Stimulated activated CD4-positive, alpha-beta T cell treated with anti-CD3 and anti-CD28 coated beads, Interleukin-1b, Interleukin-23, amount 100 ng/mL, for 24 hours (primary cell): ENCODE measurements at regions not wholly inside any gene's neighbourhood (a gene's known extent, or its start where the extent isn't known, plus 50 kb on each side); places are given as distances from the start of the nearest gene placed in this dataset.
"Not testable (repeated sequence)": the region's sequence is repeated elsewhere in the genome, so short reads cannot be mapped to it uniquely, and the experiment has no call there.

Experiments
- DNase-seq, 4 experiments: peaks; one replicate each; pipeline ENCODE4 v3.0.0-alpha.2; 2020; ENCODE audit warnings: low read depth in 4 of 4, low spot score in 1 of 4

DNA sequence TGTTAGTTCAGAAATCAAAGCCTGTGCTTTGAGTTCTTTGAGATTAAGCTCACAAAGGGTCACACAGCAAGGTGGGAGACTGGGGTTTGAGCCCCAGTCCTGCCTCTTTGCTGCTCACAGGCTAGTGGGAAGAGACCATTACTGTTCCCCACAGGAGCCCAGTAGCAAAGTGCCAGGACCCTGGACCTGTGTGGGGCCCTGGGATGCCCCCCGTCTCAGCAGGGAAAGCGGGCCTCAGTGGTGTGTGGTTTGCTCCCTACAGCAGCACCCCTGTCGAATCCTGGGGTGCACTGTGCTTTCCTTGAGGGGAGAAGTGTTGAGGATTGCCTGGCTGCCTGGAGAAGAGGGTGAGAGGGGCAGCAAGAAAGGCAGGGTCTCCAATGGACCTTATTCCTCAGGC, 239.4 kb downstream of the ANKRD30B start:
- not testable (repeated sequence) for DNase-seq

DNA sequence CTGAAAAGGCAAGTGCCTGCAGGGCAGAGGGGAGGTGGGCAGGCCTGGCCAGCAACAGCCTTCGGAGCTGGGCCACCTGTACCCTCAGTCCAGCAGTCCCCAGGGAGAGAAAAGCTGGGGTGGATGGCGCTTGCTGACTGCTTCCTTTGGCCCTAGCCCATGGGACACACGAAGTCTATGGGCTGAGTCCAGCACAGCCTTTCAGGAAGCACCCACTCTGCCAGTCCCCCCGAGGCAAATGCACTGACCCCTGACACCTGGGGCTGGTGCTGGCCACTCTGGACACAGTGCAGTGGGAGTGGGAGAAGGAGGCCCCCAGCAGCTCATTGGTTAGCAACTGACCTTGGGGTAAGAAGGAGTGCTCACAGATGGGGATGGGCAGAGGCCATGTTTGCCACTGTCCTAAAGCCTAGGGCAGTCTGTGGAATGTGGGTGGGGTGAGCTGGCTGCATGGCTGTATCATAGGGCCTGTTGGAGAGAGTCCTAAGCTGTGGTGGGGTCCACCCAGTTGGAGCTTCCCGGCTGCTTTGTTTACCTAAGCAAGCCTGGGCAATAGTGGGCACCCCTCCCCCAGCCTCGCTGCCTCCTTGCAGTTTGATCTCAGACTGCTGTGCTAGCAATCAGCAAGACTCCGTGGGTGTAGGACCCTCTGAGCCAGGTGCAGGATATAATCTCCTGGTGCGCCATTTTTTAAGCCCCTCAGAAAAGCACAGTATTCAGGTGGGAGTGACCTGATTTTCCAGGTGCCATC, 240.2 kb downstream of the ANKRD30B start:
- DNase-seq, result not testable (repeated sequence)

DNA sequence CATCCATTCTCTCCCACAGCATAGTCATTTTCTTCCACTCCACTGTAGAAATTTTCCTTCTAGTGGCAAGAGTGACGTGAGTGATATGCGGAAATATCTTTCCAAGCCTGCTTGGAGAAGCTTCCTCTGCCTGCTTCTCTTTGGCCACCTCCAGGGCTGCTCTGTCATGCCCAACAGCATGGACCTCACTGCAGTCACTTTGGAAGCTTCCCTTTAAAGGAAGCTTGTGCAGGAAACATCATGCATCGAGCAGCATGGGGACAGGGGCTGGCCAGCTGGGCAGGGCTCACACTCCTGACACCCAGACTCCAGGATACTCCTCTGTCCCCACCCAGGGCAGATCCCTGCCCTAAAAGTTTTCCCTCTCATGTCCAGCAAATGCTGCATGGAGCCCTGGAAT, 241.6 kb downstream of the ANKRD30B start:
- DNase-seq, result not testable (repeated sequence)

DNA sequence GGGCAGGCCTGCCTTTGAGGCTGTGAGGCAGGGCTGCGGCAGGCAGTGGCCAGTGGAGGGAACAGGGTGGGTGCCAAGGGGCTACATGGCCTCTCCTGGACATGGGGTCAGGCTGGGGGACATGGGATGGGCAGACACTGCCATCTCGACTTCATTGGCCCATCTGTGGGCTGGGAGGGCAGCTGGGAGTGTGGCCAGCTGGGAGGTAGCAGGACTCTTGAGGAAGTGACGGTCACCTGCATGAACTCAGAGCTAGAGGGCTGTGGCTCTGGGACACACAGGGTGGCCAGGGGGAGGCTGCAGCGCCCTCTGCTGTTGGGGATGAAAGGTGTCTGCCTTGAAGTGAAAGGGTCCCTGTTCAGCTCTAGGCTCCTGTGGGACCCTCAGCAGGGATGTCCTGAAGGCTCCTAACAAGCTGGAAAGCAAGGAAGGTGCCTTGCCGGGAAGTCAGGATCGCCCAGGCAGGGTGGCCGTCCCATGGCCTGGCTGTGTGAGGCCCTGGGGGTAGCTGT, 244.0 kb downstream of the ANKRD30B start:
- DNase-seq, result not testable (repeated sequence)

DNA sequence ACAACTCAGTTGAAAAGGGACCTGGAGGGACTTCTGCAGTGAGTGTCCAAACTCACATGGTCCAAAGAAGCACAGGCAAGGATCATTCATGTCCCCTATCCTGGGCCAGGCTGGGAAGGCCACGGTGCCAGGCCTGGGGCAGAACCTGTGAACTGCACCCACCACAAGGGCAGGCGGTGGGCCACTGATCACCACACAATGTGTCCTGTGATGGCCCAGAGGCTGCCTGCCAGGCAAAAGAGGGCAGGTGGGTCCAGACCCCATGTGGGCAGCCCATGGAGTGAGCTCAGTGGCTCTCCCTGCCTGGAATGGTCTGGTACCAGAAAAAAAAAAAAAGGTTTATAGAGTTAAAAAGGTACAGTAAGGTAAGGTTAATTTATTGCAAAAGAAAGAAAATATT, 244.8 kb downstream of the ANKRD30B start:
- not testable (repeated sequence) for DNase-seq

DNA sequence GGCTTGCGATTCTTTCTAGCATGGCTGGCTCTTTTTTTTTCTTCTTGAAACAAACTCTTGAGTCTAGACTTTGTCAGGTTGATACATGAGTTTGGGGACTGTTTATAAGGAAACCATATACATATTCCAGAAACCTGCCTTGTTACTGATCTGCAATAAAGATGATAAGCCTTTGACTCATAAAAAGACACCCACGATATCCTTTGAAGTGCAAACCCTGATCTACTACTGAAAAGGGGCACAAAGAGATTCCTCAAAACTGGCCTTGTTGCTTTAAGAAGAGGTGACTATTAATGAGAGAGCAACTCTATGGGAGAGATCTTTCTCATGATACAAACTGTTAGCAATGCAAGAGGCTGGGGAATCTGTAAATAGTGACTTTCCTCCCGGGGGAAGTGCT, 247.1 kb downstream of the ANKRD30B start:
- DNase-seq, result not testable (repeated sequence)

DNA sequence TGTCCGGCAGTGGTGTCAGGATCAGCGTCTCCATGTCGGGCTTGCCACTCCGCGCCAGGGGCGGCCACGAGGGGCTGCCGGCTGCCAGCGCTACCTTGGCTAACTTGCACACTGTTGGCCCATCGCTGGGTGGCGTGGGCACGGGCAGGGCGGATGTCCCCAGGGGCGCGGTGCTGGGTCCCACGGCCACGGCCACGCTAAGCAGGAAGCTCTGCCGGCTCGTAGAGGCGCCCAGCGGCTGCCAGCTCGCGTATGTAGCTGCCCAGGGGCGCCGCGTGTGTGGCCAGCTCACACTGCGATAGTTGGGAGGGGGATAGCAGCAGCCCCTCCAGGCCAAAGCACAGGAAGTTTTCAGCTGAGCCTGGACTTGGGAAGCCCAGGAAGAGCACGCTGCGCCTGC, 249.4 kb downstream of the ANKRD30B start:
- DNase-seq, result no peak

DNA sequence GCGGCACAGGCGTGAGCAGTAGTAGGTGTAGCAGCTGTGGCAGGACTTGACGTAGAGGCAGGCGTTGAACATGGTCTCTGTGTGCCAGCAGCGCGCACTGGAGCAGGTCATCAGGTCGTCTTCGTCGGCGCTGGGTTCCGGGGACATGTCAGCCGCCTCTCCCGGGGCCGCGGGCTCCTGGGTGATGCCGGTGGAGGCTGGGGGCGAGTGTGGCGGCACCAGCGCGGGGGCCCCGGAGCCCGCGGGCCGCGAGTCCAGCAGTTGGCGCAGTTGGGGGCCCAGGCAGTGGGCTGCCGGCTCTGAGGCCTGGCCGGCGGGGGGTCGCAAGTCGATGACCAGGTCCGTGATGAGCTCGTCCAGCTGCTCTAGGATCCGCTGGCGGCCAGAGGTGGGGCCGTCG, 249.9 kb downstream of the ANKRD30B start:
- not testable (repeated sequence) for DNase-seq

DNA sequence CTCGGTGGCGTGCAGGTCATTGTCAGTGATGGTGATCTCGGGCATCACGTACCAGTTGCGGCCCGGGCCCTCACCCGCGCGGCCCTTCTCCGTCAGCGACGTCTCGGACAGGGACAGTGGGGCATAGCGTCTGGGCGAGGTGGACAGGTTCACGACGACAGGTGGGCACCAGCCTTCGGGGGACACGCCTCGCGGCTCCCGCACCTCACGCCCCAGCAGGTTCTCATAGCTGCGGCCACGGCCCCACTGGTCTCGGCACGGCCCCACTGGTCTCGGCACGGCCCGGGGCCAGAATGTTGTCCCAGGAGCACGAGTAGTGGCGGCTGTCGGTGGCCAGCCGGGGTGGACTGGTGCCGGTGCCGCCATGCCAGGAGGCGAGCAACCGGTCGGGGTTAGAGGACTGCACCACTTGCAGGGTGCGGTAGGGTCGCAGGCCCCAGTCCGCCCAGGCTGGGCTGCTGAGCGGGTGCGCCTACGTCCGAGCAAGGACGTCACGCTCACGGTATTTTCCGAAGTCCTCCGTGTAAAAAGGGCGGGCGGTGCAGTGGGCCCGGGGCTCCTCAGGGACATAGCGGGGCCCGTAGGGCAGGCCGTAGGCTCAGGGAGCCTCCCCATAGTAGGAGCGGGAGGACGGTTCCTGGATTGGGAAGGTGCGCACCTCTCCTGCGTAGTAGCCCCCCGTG, 250.5 kb downstream of the ANKRD30B start:
- not testable (repeated sequence) for DNase-seq

DNA sequence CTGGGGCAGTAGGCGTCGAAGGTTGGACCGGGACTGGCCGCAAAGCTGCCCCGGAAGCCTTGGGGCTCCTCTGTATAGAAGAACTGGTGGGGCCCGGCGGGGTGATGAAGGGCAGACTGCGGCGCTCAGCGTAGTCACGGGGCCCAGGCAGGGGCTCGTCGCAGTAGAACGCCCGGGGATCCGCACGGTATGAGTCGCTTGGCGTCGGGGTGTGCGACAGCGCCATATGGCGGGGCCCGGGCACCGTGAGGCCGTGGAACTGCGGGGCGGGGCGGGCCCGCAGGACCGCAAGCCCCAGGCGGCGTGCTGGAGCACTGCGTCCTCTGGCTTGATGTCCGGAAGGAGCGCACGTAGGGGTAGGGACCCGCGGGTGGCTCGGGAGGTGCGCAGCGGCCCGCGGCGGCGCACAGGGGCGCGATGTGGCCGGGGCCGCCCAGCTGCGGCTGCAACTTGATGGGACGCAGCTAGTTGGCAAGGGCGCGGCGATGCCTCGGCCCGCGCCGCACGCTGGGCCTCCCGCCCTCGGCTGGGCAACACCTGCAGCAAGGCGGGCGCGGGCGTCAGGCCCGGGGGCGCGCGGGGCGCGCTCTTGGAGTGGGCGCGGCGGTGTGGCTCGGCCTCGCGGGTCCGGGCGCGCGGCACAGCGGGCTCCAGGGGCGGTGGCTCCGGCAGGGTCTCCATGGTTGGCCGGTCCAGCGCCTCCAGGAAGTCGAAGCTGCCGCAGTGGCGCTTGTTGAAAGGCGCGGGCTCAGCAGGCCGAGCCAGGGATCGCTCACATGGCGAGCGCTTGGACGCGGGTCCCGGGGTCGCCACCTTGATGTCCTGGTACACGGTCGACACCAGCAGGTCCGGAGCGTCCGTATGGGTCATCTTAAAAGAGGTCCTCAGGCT, 251.4 kb downstream of the ANKRD30B start:
- DNase-seq, result no peak

DNA sequence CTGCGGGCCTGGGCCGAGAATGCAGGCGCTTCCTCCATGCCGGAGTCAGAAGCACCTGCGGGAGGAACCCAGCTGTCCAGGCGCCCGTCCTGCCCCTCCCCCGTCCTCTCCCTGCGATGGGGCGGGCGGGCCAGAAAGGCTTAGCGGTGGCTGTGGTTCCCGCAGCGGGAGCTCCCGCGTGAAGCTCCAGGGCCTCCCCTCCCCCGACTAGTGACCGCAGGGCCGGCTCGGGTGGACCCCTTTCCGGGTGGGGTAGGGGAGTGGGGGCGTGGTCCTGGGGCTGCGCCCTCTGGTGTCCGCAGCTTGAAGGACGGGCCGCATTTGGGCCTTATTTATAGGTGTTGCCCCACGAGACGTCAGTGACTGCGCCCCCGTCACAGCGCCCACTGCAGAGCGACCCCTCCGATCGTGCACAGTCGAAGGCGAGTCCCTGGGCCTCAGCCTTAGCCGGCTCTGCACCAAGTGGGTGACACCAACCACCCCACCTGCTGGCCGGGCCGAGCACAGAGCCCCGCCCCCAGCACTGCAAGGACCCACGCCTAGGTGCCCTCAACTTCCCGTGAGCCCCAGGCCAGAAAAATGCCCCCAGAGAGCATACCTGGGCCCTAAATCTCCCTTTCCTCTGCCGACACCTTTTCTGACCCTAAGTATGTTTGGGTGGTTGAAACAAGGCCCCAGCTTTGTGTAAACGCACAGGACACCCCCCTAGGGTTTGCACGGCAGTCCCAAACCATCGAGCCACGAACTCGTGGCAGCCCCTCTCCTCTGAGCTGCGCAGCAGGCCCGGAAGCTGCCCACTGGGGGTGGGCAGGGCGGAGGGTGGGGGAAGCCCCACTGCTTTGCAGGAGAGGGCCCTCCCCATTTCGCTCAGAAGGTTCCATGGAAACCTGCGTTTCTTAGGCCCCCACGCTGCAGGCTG, 252.4 kb downstream of the ANKRD30B start:
- DNase-seq, result not testable (repeated sequence)

DNA sequence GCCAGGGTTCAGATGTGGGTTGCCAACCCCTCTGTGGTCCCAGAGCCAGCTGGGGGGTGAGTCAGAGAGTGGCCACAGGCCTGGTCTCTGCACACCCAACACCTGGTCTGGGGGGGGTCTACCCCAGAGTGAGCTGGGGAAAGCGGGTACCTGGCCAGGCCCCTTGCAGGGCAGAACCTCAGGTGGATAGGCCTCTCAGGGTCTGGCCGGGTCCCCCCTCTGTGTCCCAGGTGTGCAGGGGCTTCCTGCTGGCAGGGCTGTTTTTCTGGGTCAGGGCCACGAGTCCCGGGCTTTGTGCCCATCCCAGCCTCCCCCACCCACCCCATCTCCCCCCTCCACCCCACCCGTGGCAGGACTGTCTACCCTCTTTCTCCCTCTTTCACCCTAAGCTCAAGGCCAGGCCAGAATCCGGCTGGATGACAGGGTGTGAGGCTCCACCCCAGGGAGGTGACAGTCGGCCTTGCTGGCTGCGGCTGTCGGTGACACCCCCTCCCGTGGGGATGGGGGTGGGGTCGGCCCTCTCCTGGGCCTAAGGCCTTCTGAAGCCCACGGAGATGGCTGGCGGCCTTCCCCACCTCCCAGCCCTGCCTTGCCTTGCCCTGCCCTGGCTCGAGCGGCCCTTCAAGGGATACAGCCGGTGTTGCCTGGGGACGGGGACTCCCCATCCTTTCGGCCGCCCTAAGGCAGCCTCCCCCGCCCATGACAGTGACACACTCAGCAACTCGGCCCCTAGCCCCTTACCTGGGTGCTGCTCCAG, 253.2 kb downstream of the ANKRD30B start:
- not testable (repeated sequence) for DNase-seq

DNA sequence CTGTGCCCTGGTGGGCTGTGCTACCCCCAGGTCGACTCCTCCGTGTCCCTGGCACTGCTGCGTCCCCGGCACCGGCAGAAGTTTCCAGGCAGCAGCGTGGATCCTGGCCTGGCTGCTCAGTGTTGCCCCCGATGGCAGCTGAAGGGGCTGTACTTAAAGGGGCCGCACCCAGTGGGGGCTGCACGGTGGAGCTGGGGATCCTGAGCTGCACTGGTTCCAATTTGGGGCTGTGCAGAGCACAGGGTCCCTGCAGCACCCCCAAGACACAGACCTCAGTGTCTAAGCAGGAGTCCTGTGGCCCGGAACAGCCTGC, 253.8 kb downstream of the ANKRD30B start:
- not testable (repeated sequence) for DNase-seq

DNA sequence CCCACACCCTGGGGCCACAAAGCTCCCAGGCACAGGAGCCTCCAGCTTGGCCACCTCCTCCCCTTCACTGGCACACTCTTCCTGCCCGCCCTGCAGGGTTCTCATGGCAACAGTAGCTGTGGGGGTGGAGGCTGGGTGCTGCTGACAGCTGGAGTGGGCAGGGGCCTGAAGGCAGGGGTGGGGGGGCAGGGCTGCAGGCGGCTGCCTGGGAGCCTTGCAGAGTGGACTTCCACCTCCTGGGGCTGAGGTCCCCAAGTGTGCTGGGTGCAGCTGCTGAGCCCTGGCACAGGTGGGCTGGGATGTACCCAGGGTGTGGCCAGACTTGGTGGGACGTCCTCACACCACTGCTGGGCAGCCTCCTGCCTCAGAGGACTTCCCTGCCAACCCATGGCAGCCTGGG, 254.8 kb downstream of the ANKRD30B start:
- DNase-seq, result not testable (repeated sequence)

DNA sequence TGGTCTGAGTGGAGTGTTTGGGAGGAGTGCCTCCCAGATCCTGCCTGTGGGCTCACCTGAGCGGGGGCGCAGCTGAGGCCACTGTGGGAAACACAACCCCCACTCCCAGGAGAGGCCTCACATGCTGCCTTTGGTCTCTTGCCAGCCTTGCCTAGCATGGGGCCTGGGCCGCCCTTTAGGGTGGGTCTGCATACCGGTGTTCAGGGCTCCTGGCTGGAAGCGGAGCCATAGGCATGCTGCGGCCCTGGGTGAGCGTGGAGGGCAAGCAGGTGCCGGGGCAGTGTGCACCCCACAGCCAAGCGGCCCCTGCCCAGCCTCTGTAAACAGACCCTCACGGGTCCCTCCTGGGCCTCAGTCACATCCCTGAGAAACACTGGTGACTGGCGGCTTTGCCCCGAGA, 255.3 kb downstream of the ANKRD30B start:
- not testable (repeated sequence) for DNase-seq

DNA sequence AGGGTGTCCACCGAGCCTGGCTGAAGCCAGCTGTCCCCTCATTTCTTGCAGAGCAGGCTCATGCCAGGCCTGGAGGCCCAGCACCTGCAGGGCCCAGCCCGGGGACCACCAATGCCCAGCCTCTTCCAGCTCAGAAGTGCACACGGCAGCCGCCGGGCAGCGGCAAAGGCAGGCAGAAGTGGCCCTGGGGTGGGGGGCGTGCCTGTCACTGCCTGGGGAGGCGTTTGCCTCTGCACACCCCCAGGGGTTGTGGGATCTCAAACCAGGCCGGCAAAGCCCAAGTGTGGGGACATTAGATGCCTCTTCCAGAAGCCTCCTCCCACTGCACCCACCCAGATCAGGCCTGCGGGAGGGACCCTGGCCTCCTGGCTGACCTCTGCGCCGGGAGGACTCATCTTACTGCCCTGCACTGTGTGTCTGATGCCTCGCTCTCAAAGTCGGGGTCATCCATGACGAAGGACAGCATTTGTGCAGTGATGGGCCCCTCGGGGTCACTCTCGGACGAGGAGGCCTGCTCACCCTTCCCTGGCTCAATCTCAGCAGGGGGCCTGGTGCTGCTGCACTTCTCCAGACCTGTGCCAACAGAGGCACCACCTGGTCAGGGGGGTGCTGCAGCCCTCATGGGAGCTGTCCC, 255.8 kb downstream of the ANKRD30B start:
- not testable (repeated sequence) for DNase-seq

DNA sequence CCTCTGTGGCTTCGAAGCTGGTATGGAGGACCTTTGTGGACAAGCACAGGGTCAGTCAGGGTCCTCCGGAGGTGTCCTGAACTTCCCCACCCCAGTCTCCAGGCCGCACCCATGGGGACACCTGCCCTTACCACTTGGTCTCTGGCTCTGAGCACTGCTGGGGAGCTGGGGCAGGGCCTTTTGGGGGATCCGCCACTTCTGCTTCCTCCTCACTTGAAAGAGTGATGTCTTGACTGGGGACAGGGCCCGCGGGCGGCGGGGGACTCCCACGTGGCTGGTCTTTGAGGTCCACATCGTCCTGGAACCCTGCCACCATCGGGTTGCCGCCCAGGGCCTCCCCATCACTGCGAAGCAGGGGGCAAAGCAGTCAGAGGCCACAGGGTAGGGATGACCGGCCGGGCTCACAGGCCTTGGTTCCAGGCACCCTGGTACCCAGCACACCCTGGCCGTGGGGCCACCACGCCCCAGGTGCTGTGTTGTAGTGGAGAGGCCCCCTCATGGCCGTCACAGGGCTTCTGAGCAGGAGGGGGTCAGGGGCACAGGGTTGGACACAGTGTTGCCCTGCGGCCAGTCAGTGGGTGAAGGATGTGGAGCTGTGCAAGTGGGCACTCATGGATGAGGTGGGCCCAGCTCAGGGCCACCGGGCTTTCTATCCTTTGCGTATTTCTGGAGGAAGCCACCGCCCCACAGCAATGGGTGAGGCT, 256.4 kb downstream of the ANKRD30B start:
- DNase-seq, result not testable (repeated sequence)

DNA sequence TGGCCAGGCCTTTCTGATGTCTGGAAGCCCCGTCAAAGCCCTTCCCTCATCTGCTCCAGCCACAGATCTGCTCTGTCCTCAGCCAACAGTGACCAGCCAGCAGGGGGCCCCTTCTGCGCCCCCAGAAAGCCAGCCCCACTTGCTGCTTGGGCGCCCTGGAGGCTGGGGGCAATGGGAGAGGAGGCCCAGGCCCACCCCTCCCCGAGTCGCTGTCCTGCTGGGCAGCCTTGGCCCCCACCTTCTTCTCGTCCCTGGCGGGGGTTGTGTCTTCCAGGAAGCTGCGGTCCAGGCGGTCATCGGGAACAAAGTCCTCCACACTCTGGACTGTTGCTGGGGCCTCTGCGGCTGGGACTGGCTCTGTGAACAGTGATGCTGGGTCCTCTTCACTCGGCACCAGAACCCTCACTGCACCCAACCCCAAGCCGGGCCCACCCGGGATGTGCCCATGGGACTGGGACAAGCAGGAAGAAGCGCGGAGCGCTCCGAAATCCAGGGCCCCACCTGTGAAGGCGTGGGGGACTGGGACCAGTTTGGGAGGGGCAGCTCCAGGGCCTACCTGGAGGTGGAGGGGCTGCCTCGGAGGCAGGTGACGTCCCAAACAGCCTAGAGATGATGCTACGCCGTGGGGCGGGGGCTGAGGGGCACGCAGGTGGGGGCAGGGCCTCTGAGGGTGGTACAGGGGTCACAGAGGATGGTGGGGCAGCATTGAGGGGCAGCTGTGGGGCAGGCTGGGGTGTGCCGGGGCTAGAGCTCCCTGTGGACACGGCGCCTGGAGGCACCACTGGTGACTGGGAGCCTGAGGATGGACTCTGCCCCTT, 257.6 kb downstream of the ANKRD30B start:
- DNase-seq, result no peak
